Hepatocyte (in vitro differentiated cells): ENCODE measurements at regions not wholly inside any gene's neighbourhood (a gene's known extent, or its start where the extent isn't known, plus 50 kb on each side); places are given as distances from the start of the nearest gene placed in this dataset.

Experiments
- DNase-seq: peaks from one replicate; pipeline ENCODE4 v3.0.0-alpha.2; 2016; ENCODE audit warnings: low spot score
- H2AFZ ChIP-seq: fragments of 200-600 bp; sonication (generic); 2 replicates; pipeline ENCODE4 v1.6.0; 2016; ENCODE audit warnings: antibody characterized with exemption, mild to moderate bottlenecking
- H3K27ac ChIP-seq: fragments of 200-600 bp; sonication (generic); 2 replicates; pipeline ENCODE4 v1.5.1; 2016; ENCODE audit warnings: mild to moderate bottlenecking
- H3K27me3 ChIP-seq: fragments of 200-600 bp; sonication (generic); 2 replicates; pipeline ENCODE4 v1.6.1; 2016
- H3K36me3 ChIP-seq: fragments of 200-600 bp; sonication (generic); replicated peaks from 2 replicates; pipeline ENCODE4 v1.5.1; 2016; ENCODE audit warnings: low read depth; ENCODE audit not compliant: insufficient read depth
- H3K4me1 ChIP-seq: fragments of 200-600 bp; sonication (generic); 2 replicates; pipeline ENCODE4 v1.5.1; 2016; ENCODE audit warnings: mild to moderate bottlenecking, moderate library complexity; ENCODE audit not compliant: insufficient read depth
- H3K4me2 ChIP-seq: fragments of 200-600 bp; sonication (generic); 2 replicates; pipeline ENCODE4 v1.6.0; 2016
- H3K4me3 ChIP-seq: fragments of 200-600 bp; sonication (generic); 2 replicates; pipeline ENCODE4 v1.5.1; 2016; ENCODE audit warnings: mild to moderate bottlenecking
- H3K79me2 ChIP-seq: fragments of 200-600 bp; sonication (generic); 2 replicates; pipeline ENCODE4 v1.6.0; 2017; ENCODE audit warnings: mild to moderate bottlenecking
- H3K9me2 ChIP-seq: fragments of 200-600 bp; sonication (generic); replicated peaks from 2 replicates; pipeline ENCODE4 v1.6.0; 2017; ENCODE audit warnings: mild to moderate bottlenecking; ENCODE audit not compliant: insufficient read depth
- H3K9me3 ChIP-seq: fragments of 200-600 bp; sonication (generic); 2 replicates; pipeline ENCODE4 v1.5.1; 2016; ENCODE audit warnings: low read depth, mild to moderate bottlenecking
- H4K20me1 ChIP-seq: fragments of 200-600 bp; sonication (generic); 2 replicates; pipeline ENCODE4 v1.6.0; 2016; ENCODE audit warnings: mild to moderate bottlenecking; ENCODE audit not compliant: insufficient read depth, poor library complexity, severe bottlenecking
- CTCF ChIP-seq: fragments of 200-600 bp; sonication (generic); IDR thresholded peaks from 2 replicates; pipeline ENCODE4 v1.5.1; 2016; ENCODE audit warnings: antibody characterized with exemption, mild to moderate bottlenecking; ENCODE audit not compliant: poor library complexity
- EZH2 ChIP-seq: fragments of 200-600 bp; sonication (generic); IDR thresholded peaks from 2 replicates; pipeline ENCODE4 v1.6.1; 2016; ENCODE audit warnings: antibody characterized with exemption, mild to moderate bottlenecking, borderline replicate concordance
- EZH2phosphoT487 ChIP-seq: fragments of 200-600 bp; sonication (generic); IDR thresholded peaks from one replicate; pipeline ENCODE4 v1.6.1; 2018; ENCODE audit warnings: antibody characterized with exemption, mild to moderate bottlenecking, low read depth, moderate library complexity; ENCODE audit not compliant: unreplicated experiment, severe bottlenecking
- WGBS: methylation state at CpG from one replicate; pipeline ENCODE4 v1.1.6; 2016; ENCODE audit warnings: low lambda C conversion rate; ENCODE audit errors: missing lambda C conversion rate; 5-methylcytosine and 5-hydroxymethylcytosine counted together

GRCh38 chr4:125704726-125705125 lies 390.0 kb downstream of the FAT4 start:
- no peaks in the 10 kb centered on the region for H4K20me1 ChIP-seq
- no peak overlapping the region for H3K4me2 ChIP-seq
- H3K79me2 ChIP-seq, result no peaks in the 10 kb centered on the region
- peaks cover 5% of the 10 kb centered on the region for H3K4me1 ChIP-seq
- WGBS, result 60% methylated on average over 3 of the region's 3 CpGs
- no peaks in the 10 kb centered on the region for H3K9me3 ChIP-seq
- H3K27ac ChIP-seq, result no peak overlapping the region
- no peak for DNase-seq
- no peak overlapping the region for H3K4me3 ChIP-seq
- no peaks in the 10 kb centered on the region for H3K36me3 ChIP-seq
- H2AFZ ChIP-seq, result no peak overlapping the region
- H3K27me3 ChIP-seq, result no peaks in the 10 kb centered on the region
- H3K9me2 ChIP-seq, result no peaks in the 10 kb centered on the region
- TF ChIP-seq CTCF (no peak), EZH2 (no peak), EZH2phosphoT487 (no peak)

DNA sequence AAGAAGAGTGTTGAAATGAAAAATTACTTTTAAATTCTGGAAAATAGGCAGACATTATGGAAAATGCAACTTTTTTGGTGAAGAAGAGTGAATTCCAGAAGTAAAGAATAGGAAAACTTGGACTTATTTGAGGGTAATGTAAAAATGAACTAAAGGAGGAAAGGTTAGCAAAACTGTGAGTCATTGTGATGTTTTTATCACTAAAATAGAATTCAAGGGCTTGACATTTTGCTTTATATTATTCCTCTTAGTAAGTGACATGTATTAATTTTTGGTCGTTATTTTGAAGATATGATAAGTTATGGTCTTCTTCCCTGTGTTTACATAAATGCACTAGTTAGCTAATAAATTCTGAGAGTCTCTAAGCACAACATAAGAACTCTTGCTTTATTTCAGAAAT lies 390.9 kb downstream of the FAT4 start:
- Histone ChIP-seq H3K79me2 (no peaks in the 10 kb centered on the region), H3K9me3 (no peaks in the 10 kb centered on the region), H3K4me3 (no peak overlapping the region), H2AFZ (no peak overlapping the region), H3K4me2 (no peak overlapping the region), H4K20me1 (no peaks in the 10 kb centered on the region), H3K27ac (no peak overlapping the region), H3K9me2 (no peaks in the 10 kb centered on the region), H3K36me3 (no peaks in the 10 kb centered on the region), H3K27me3 (no peaks in the 10 kb centered on the region), H3K4me1 (peaks cover 5% of the 10 kb centered on the region)
- TF ChIP-seq CTCF, result no peak
- no peak for TF ChIP-seq EZH2phosphoT487
- TF ChIP-seq EZH2, result no peak
- DNase-seq, result no peak
- WGBS, result 85% methylated on average over 1 of the region's 1 CpG

- DNase-seq, result no peak
- Histone ChIP-seq H3K4me3 (no peak overlapping the region), H3K4me2 (no peak overlapping the region), H3K27ac (no peak overlapping the region), H2AFZ (no peak overlapping the region), H3K9me3 (no peaks in the 10 kb centered on the region), H3K27me3 (no peaks in the 10 kb centered on the region), H4K20me1 (no peaks in the 10 kb centered on the region), H3K79me2 (no peaks in the 10 kb centered on the region), H3K9me2 (no peaks in the 10 kb centered on the region), H3K4me1 (peaks cover 5% of the 10 kb centered on the region), H3K36me3 (no peaks in the 10 kb centered on the region)
- TF ChIP-seq EZH2 (no peak), CTCF (no peak), EZH2phosphoT487 (no peak)
- WGBS, result 96% methylated on average over 17 of the region's 17 CpGs
Observed at GRCh38 chr4:125707397-125707796, 392.6 kb downstream of the FAT4 start.

DNA sequence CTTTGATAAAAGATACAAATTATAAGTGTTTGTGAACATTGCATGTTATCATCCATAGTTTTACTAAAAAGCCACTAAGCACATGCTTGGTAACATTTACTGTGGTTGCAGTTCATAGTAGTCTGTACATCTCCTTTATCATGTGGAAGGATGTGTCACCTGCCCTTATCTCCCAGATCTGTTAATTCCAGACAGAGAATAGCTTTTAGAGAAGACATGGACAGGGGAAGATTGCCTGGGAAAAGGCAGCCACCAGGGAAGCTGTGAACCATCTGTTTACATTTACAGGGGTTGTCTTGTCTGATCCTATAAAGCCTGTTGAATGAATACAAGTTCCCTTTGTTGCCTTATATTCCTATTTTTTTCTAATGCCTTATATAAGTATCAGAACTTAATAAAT lies 396.0 kb downstream of the FAT4 start:
- H3K4me2 ChIP-seq, result no peak overlapping the region
- TF ChIP-seq CTCF (no peak), EZH2 (no peak), EZH2phosphoT487 (no peak)

More for the DNA sequence above, 396.0 kb downstream of the FAT4 start:
- Histone ChIP-seq H4K20me1 (no peaks in the 10 kb centered on the region), H3K9me2 (no peaks in the 10 kb centered on the region), H3K36me3 (no peaks in the 10 kb centered on the region), H2AFZ (no peak overlapping the region), H3K4me1 (no peaks in the 10 kb centered on the region), H3K27ac (no peak overlapping the region), H3K79me2 (no peaks in the 10 kb centered on the region), H3K4me3 (no peak overlapping the region), H3K27me3 (no peaks in the 10 kb centered on the region), H3K9me3 (no peaks in the 10 kb centered on the region)
- no peak for DNase-seq
